ENCODE measurements at regions not wholly inside any gene's neighbourhood (a gene's known extent, or its start where the extent isn't known, plus 50 kb on each side); places are given as distances from the start of the nearest gene placed in this dataset.

DNA sequence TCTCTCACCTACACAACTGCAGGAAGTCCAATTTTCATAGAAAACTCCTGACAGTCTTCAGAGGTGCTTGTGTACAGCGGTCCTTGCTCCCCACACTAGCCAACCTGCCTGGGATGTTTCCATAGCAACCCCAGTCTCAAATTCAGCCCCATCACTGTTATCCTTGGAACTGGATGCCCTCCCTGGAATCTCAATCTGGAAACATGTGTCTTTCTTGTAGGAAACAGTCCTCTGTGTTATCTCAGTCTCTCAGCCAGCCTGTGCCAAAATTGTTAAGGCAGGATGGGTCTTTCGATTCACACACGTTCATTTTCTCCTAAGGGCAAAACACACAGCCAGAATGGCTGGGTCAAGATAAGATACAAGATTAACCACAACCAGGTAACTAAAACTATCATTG lies 295.5 kb upstream of the RND3 start:
- H3K9me3 ChIP-seq (ENCODE audit: control insufficient read depth, insufficient read depth, low read length) = no peaks in the 10 kb centered on the region
- H3K4me3 ChIP-seq (ENCODE audit: low read depth, low read length) = no peak overlapping the region
- H3K27me3 ChIP-seq (ENCODE audit: control insufficient read depth, insufficient read depth, low read length) = no peaks in the 10 kb centered on the region
- no peaks in the 10 kb centered on the region for H3K4me1 ChIP-seq (ENCODE audit: control insufficient read depth, insufficient read depth, low read length)
- no peak overlapping the region for H3K9ac ChIP-seq (ENCODE audit: low read depth, low read length)
- H3K36me3 ChIP-seq (ENCODE audit: control insufficient read depth, insufficient read depth, low read length) = no peaks in the 10 kb centered on the region

DNA sequence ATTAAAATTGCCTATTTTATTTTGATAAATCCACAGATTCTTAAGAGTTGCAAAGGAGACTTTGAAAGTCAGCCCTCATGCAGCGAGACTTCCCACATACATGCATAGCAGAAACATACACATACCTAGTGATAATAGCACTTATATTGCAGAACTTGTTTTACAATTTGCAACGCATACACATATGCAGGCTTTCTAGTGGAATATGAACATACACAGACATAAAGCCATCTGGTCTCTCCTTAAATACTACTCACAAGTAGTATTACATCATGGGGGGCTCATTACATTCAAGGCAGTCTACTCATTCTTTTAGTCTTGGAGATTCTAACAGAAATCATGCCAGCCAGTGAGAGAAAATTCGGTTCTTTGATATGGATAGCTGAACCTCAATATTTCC lies 295.1 kb upstream of the RND3 start:
- Histone ChIP-seq H3K4me3 (ENCODE audit: low read depth, low read length) (no peak overlapping the region), H3K36me3 (ENCODE audit: control insufficient read depth, insufficient read depth, low read length) (no peaks in the 10 kb centered on the region), H3K9me3 (ENCODE audit: control insufficient read depth, insufficient read depth, low read length) (no peaks in the 10 kb centered on the region), H3K9ac (ENCODE audit: low read depth, low read length) (no peak overlapping the region), H3K27me3 (ENCODE audit: control insufficient read depth, insufficient read depth, low read length) (no peaks in the 10 kb centered on the region), H3K4me1 (ENCODE audit: control insufficient read depth, insufficient read depth, low read length) (no peaks in the 10 kb centered on the region)

DNA sequence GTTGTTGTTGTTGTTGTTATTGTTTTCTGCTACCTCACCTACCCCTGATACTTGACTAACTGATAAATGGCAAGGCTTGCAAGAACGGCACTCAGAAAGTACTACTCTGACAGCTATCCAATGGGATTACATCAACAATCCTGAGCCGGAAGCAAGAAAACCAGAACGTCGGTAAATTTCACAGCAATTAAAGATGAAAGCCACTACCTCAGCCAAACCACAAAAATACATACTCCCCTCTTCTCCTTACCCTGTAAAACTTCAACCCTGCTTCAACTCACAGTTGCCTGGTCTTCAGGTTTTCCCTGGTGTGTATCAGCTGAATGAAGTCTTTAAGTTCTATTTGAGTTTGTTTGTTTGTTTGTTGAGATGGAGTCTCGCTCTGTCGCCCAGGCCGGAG lies 293.7 kb upstream of the RND3 start:
- Histone ChIP-seq H3K4me1 (ENCODE audit: control insufficient read depth, insufficient read depth, low read length) (no peaks in the 10 kb centered on the region), H3K27me3 (ENCODE audit: control insufficient read depth, insufficient read depth, low read length) (no peaks in the 10 kb centered on the region), H3K9me3 (ENCODE audit: control insufficient read depth, insufficient read depth, low read length) (no peaks in the 10 kb centered on the region), H3K36me3 (ENCODE audit: control insufficient read depth, insufficient read depth, low read length) (no peaks in the 10 kb centered on the region), H3K9ac (ENCODE audit: low read depth, low read length) (no peak overlapping the region), H3K4me3 (ENCODE audit: low read depth, low read length) (no peak overlapping the region)

DNA sequence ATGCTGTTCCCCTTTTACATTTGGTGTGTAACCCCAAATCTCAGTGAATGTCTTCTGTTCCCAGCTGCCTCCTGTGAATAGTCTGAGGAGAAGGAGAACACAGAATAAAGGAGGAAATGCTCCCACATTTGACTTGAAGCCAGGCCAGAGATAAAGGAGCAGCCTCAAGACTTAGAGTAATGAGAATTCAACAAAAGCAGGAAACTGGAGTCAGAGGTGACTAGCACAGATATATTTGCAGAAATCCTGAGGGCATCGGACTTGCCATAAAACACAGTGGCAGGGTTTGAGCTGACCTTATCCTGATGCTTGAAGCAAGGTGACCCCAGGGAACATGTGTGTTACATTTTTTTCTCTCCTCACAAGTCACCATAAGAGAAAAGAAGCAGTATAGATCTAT lies 291.4 kb upstream of the RND3 start:
- H3K27me3 ChIP-seq (ENCODE audit: control insufficient read depth, insufficient read depth, low read length) = no peaks in the 10 kb centered on the region
- no peaks in the 10 kb centered on the region for H3K36me3 ChIP-seq (ENCODE audit: control insufficient read depth, insufficient read depth, low read length)
- H3K9ac ChIP-seq (ENCODE audit: low read depth, low read length) = no peak overlapping the region
- no peak overlapping the region for H3K4me3 ChIP-seq (ENCODE audit: low read depth, low read length)
- H3K9me3 ChIP-seq (ENCODE audit: control insufficient read depth, insufficient read depth, low read length) = no peaks in the 10 kb centered on the region
- no peaks in the 10 kb centered on the region for H3K4me1 ChIP-seq (ENCODE audit: control insufficient read depth, insufficient read depth, low read length)

DNA sequence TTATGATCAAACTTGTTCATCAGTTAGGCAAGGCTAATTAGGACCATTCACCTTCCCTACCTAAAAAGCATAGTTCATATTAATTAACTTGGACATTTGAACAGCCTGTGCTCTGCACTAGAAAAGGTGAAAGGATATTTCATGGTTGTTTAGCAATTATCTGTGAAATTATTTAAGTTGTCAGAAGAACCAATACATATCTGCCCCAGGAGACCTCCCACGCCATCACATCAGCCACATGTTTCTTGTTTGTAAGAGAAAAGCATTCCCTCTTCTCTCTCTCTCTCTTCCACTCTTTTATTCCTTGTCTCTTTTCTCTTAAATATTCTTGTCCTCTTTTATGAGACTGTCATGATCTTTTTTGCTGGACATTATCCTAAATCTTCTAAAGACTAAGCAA lies 282.0 kb upstream of the RND3 start:
- Histone ChIP-seq H3K27me3 (ENCODE audit: control insufficient read depth, insufficient read depth, low read length) (no peaks in the 10 kb centered on the region), H3K4me3 (ENCODE audit: low read depth, low read length) (no peak overlapping the region), H3K9ac (ENCODE audit: low read depth, low read length) (no peak overlapping the region), H3K4me1 (ENCODE audit: control insufficient read depth, insufficient read depth, low read length) (no peaks in the 10 kb centered on the region), H3K9me3 (ENCODE audit: control insufficient read depth, insufficient read depth, low read length) (no peaks in the 10 kb centered on the region), H3K36me3 (ENCODE audit: control insufficient read depth, insufficient read depth, low read length) (no peaks in the 10 kb centered on the region)

DNA sequence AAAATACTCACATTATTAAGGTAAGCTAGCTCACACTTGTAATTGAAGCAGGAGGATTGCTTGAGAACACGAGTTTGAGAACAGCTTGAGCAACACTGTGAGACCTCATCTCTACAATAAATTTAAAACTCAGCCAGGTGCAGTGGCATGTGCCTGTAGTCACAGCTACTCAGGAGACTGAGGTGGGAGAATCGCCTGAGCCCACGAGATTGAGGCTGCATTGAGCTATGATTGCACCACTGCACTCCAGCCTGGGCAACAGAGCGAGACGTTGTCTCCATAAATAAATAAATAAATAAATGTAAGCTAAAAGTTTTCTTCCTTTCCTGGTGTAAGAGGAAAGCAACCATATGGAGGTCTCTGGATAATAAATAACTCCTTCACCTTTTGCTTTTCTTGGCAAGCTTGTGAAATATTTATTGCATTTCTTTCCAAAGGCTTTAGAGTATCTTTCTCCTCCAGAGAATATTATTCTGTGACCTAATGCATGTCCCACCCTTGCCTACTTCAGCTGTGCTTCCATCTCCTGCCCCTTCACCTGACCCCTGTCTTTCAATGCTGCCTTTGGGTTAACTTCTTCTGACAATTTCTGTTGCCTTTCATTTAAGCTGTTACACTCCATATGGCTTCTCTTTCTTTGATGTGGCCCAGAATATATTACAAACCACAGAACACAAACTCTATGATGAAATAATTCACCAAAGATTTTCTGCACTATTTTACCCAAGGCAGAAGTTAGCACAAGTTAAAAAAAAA lies 280.7 kb upstream of the RND3 start:
- no peaks in the 10 kb centered on the region for H3K27me3 ChIP-seq (ENCODE audit: control insufficient read depth, insufficient read depth, low read length)
- H3K36me3 ChIP-seq (ENCODE audit: control insufficient read depth, insufficient read depth, low read length) = no peaks in the 10 kb centered on the region
- H3K9ac ChIP-seq (ENCODE audit: low read depth, low read length) = no peak overlapping the region
- no peak overlapping the region for H3K4me3 ChIP-seq (ENCODE audit: low read depth, low read length)
- H3K9me3 ChIP-seq (ENCODE audit: control insufficient read depth, insufficient read depth, low read length) = no peaks in the 10 kb centered on the region
- H3K4me1 ChIP-seq (ENCODE audit: control insufficient read depth, insufficient read depth, low read length) = no peaks in the 10 kb centered on the region

DNA sequence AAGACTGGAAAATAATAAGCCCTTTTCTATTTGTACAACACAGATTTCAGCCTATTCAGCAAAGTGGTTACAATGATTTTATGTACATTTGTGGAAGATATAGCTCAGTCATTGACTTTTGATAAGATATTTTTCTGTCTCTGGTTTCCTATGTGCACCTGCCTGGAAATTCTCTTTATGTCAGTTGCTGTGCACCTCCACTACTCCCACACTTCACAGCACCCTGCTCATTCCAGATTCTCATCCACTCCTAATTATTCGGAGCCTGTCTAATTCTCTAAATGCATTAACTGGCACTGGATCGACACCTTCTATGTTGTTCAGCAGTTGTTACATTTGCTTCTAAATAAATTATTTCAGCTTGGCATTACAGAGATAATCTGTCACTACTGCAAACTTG lies 275.1 kb upstream of the RND3 start:
- Histone ChIP-seq H3K27me3 (ENCODE audit: control insufficient read depth, insufficient read depth, low read length) (no peaks in the 10 kb centered on the region), H3K36me3 (ENCODE audit: control insufficient read depth, insufficient read depth, low read length) (no peaks in the 10 kb centered on the region), H3K9me3 (ENCODE audit: control insufficient read depth, insufficient read depth, low read length) (no peaks in the 10 kb centered on the region), H3K4me1 (ENCODE audit: control insufficient read depth, insufficient read depth, low read length) (no peaks in the 10 kb centered on the region), H3K9ac (ENCODE audit: low read depth, low read length) (no peak overlapping the region), H3K4me3 (ENCODE audit: low read depth, low read length) (no peak overlapping the region)

DNA sequence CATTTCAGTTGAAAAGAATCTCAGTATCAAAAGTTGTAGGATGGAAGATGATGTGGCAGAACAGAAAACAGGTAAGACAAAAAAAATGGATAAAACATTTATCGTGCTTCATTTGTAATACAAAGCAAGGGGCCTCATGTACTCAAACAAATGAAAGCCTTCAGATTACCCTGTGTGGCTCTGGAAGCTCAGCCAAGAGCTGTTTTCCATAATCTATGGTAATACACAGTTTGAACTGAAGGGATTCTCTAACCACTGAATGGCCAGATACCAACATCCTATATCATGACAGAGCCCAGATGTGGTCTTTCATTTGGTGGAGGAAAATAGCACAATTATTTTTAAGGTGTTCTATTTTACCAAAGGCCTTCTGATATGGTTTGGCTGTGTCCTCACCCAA lies 272.1 kb upstream of the RND3 start:
- no peaks in the 10 kb centered on the region for H3K27me3 ChIP-seq (ENCODE audit: control insufficient read depth, insufficient read depth, low read length)
- no peak overlapping the region for H3K9ac ChIP-seq (ENCODE audit: low read depth, low read length)
- no peaks in the 10 kb centered on the region for H3K9me3 ChIP-seq (ENCODE audit: control insufficient read depth, insufficient read depth, low read length)
- H3K4me3 ChIP-seq (ENCODE audit: low read depth, low read length) = no peak overlapping the region
- H3K36me3 ChIP-seq (ENCODE audit: control insufficient read depth, insufficient read depth, low read length) = no peaks in the 10 kb centered on the region
- no peaks in the 10 kb centered on the region for H3K4me1 ChIP-seq (ENCODE audit: control insufficient read depth, insufficient read depth, low read length)

DNA sequence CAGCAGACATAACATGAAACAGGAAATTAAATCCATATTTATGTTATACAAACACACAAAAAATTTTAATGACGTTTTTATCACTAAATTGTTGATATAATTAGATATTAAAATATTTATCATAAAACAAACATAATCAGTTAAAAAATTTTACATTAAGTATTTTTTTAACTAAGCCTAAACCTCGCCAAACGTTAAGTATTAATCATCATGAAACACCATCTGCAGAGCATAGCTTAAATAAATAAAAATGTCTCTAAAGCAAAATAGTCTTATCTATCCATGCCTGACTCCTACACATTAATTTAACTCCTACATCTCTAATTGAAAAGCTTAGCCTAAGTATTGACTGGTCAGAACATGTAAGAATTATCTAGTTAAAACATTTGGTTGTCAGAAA lies 271.6 kb upstream of the RND3 start:
- Histone ChIP-seq H3K36me3 (ENCODE audit: control insufficient read depth, insufficient read depth, low read length) (no peaks in the 10 kb centered on the region), H3K9ac (ENCODE audit: low read depth, low read length) (no peak overlapping the region), H3K9me3 (ENCODE audit: control insufficient read depth, insufficient read depth, low read length) (no peaks in the 10 kb centered on the region), H3K4me1 (ENCODE audit: control insufficient read depth, insufficient read depth, low read length) (no peaks in the 10 kb centered on the region), H3K27me3 (ENCODE audit: control insufficient read depth, insufficient read depth, low read length) (no peaks in the 10 kb centered on the region), H3K4me3 (ENCODE audit: low read depth, low read length) (no peak overlapping the region)

DNA sequence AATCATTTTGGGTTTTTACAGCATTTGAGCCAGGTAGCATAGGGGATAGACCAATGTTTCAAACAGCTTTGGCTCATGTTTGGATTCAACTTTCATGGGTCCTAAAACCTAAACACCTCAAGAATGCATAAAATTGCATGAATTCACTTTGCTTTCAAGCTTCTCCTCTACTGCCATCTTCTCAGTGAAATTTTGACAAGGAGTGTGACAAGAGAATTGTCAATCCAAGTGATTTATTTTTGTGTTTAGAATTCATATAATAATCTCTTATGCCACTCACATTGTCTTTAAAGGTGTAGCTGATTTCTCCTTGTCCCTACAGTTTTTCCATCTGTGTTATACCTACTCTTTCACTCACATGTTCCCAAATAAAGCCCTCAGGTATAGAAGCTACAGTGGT lies 264.8 kb upstream of the RND3 start:
- Histone ChIP-seq H3K4me1 (ENCODE audit: control insufficient read depth, insufficient read depth, low read length) (peaks cover 3% of the 10 kb centered on the region), H3K36me3 (ENCODE audit: control insufficient read depth, insufficient read depth, low read length) (no peaks in the 10 kb centered on the region), H3K9me3 (ENCODE audit: control insufficient read depth, insufficient read depth, low read length) (no peaks in the 10 kb centered on the region), H3K9ac (ENCODE audit: low read depth, low read length) (no peak overlapping the region), H3K27me3 (ENCODE audit: control insufficient read depth, insufficient read depth, low read length) (no peaks in the 10 kb centered on the region), H3K4me3 (ENCODE audit: low read depth, low read length) (no peak overlapping the region)

DNA sequence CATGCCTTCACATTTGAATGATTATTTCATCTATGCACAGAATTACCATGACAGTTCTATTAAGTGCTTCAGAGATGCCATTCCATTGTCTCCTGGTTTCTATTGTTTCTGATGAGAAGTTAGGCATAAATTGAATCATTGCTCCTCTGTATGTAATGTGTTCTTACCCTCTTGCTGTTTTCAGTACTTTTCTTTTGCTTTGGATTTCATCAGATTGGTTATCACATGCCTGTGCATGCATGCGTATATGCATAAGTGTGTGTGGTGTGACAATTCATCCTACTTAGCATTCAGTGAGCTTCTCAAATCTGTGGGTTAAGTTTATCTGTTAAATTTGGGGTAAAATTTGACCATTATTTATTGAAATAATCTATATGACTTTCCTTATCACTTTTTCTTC lies 263.3 kb upstream of the RND3 start:
- no peaks in the 10 kb centered on the region for H3K27me3 ChIP-seq (ENCODE audit: control insufficient read depth, insufficient read depth, low read length)
- no peaks in the 10 kb centered on the region for H3K9me3 ChIP-seq (ENCODE audit: control insufficient read depth, insufficient read depth, low read length)
- H3K4me1 ChIP-seq (ENCODE audit: control insufficient read depth, insufficient read depth, low read length) = peaks cover 3% of the 10 kb centered on the region
- no peaks in the 10 kb centered on the region for H3K36me3 ChIP-seq (ENCODE audit: control insufficient read depth, insufficient read depth, low read length)
- no peak overlapping the region for H3K4me3 ChIP-seq (ENCODE audit: low read depth, low read length)
- no peak overlapping the region for H3K9ac ChIP-seq (ENCODE audit: low read depth, low read length)

DNA sequence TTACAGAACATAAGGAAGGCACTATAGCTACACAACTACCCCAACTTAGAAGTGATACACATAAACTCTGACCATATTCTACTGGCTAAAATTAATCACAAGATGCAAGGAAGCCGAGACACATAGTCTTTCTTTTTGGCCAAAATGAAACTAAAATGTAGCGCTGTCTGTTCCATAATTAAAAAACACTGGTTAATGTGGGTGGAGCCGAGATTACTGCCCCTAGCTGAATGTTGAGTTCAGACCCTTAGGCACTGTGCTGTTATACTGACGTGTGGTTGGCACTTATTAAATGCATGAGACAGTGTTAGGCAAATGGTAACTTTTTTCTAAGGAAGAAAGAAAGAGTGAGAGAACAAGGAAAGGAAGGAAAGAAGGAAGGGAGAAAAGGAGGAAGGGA lies 254.6 kb upstream of the RND3 start:
- Histone ChIP-seq H3K9me3 (ENCODE audit: control insufficient read depth, insufficient read depth, low read length) (no peaks in the 10 kb centered on the region), H3K27me3 (ENCODE audit: control insufficient read depth, insufficient read depth, low read length) (no peaks in the 10 kb centered on the region), H3K4me3 (ENCODE audit: low read depth, low read length) (no peak overlapping the region), H3K4me1 (ENCODE audit: control insufficient read depth, insufficient read depth, low read length) (no peaks in the 10 kb centered on the region), H3K36me3 (ENCODE audit: control insufficient read depth, insufficient read depth, low read length) (no peaks in the 10 kb centered on the region), H3K9ac (ENCODE audit: low read depth, low read length) (no peak overlapping the region)
